OCI-LY3 (cell line): ENCODE measurements at regions not wholly inside any gene's neighbourhood (a gene's known extent, or its start where the extent isn't known, plus 50 kb on each side); places are given as distances from the start of the nearest gene placed in this dataset.

Experiments
- H2AFZ ChIP-seq: fragments of 200-600, 300-600 bp; shearing (Covaris generic); 2 replicates; pipeline ENCODE4 v1.6.0; 2014; ENCODE audit warnings: antibody characterized with exemption, low read depth, low read length
- H3K27ac ChIP-seq: fragments of 200-600, 300-600 bp; sonication (generic); 2 replicates; pipeline ENCODE4 v1.5.1; 2014; ENCODE audit warnings: mild to moderate bottlenecking, low read length, moderate library complexity, mixed read lengths
- H3K27me3 ChIP-seq: fragments of 200-600, 300-600 bp; sonication (generic); 2 replicates; pipeline ENCODE4 v1.6.1; 2014; ENCODE audit warnings: low read depth, low read length, mixed read lengths
- H3K36me3 ChIP-seq: fragments of 200-600, 300-600 bp; sonication (generic); replicated peaks from 2 replicates; pipeline ENCODE3; 2014; ENCODE audit warnings: low read depth, low read length, mixed read lengths
- H3K4me1 ChIP-seq: fragments of 300-600, 200-600 bp; sonication (generic); 2 replicates; pipeline ENCODE4 v1.6.1; 2014; ENCODE audit warnings: low read length, mixed read lengths
- H3K4me2 ChIP-seq: fragments of 200-600, 300-600 bp; sonication (generic); 2 replicates; pipeline ENCODE4 v1.6.1; 2014; ENCODE audit warnings: low read length, mixed read lengths
- H3K4me3 ChIP-seq: fragments of 300-600, 200-600 bp; sonication (generic); 2 replicates; pipeline ENCODE4 v1.5.1; 2014; ENCODE audit warnings: antibody characterized with exemption, mild to moderate bottlenecking, low read length, moderate library complexity
- H3K79me2 ChIP-seq: fragments of 300-600, 200-600 bp; shearing (Covaris generic); 2 replicates; pipeline ENCODE4 v1.6.1; 2014; ENCODE audit warnings: mild to moderate bottlenecking, low read length, mixed read lengths
- H3K9ac ChIP-seq: fragments of 300-600, 200-600 bp; shearing (Covaris generic); 2 replicates; pipeline ENCODE4 v1.6.0; 2014; ENCODE audit warnings: mild to moderate bottlenecking, low read length, moderate library complexity
- H3K9me3 ChIP-seq: fragments of 200-600, 300-600 bp; shearing (Covaris generic); 2 replicates; pipeline ENCODE4 v1.6.1; 2014; ENCODE audit warnings: low read length, mixed read lengths; ENCODE audit not compliant: insufficient read depth
- H4K20me1 ChIP-seq: fragments of 200-600, 300-600 bp; sonication (generic); 2 replicates; pipeline ENCODE4 v1.6.1; 2016; ENCODE audit warnings: low read length, mixed read lengths; ENCODE audit not compliant: insufficient read depth
- CTCF ChIP-seq: fragments of 200-600, 300-600 bp; sonication (generic); IDR thresholded peaks from 2 replicates; pipeline ENCODE4 v1.5.1; 2014; ENCODE audit warnings: antibody characterized with exemption, low read length, low read depth
- EZH2phosphoT487 ChIP-seq: fragments of 200-600 bp; shearing (Covaris generic); IDR thresholded peaks from 2 replicates; pipeline ENCODE4 v1.6.1; 2018; ENCODE audit warnings: antibody characterized with exemption, mixed run types, low read depth

DNA sequence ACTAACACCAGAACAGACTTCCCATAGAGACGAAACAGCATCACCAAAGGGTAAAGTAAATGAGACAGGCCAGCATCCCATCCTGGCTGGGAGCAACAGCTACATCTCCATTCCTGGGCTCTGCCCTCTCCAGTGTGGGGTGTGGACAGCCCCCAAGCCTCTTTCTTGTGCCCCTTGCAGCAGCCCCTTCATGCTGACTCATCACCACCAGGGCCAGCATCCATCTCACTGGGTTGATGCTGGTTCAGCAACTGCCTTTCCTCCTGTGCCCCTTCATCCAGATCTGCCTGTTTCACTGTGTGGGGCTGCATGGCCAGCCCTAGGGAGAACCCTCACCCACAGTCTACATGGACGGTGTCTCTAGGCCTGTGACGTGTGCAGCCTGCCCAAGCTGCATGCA is 569.1 kb upstream of the TBX3 start:
- Histone ChIP-seq H3K9ac (no peak overlapping the region), H4K20me1 (no peaks in the 10 kb centered on the region), H3K9me3 (no peaks in the 10 kb centered on the region), H2AFZ (no peak overlapping the region), H3K79me2 (no peaks in the 10 kb centered on the region), H3K36me3 (no peaks in the 10 kb centered on the region), H3K4me2 (no peak overlapping the region), H3K4me1 (peaks cover 1% of the 10 kb centered on the region; the same call in 1 of the 2 replicates), H3K27ac (no peak overlapping the region), H3K4me3 (no peak overlapping the region), H3K27me3 (0 out of 2 replicates have a peak, but pooled peaks cover 5% of the 10 kb centered on the region)
- TF ChIP-seq EZH2phosphoT487 (no peak), CTCF (no peak)

GRCh38 chr12:115251727-115252126 is 567.8 kb upstream of the TBX3 start:
- Histone ChIP-seq H3K27me3 (0 out of 2 replicates have a peak, but pooled peaks cover 5% of the 10 kb centered on the region), H4K20me1 (no peaks in the 10 kb centered on the region), H3K27ac (no peak overlapping the region), H3K4me2 (no peak overlapping the region), H3K79me2 (no peaks in the 10 kb centered on the region), H3K9ac (no peak overlapping the region), H3K4me3 (no peak overlapping the region), H3K4me1 (peaks cover 7% of the 10 kb centered on the region; the same call in 1 of the 2 replicates), H3K36me3 (no peaks in the 10 kb centered on the region), H2AFZ (no peak overlapping the region), H3K9me3 (no peaks in the 10 kb centered on the region)
- TF ChIP-seq EZH2phosphoT487 (no peak), CTCF (no peak)

DNA sequence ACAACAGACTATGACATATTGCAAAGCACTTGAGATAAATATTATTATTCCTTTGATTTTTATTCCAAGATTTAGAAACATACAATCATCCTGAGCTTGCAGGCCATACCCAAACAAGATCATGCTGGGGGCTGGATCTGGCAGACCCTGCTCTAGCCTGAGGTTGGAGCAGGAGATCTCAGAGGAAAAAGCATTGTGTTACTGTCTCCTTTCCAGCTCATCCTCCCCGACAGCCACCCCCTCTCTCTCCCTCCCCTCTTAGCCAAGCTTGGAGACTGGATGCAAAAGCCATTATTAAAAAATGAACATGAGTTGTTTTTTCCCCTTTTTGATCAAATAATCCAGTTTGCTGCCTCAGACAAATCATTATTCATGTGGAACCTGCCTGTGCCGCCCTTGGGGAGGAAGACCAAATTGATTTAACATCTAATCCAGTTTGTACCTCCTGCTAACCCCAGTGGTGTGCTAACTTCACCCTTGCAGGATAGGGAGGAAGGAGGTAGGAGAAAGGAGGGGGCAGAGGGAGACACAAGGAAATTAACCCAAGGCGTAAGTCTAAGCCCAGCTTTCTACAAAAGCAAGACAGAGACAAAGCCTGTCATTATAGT is 565.8 kb upstream of the TBX3 start:
- H3K27ac ChIP-seq = no peak overlapping the region
- no peaks in the 10 kb centered on the region for H3K9me3 ChIP-seq
- no peaks in the 10 kb centered on the region for H4K20me1 ChIP-seq
- TF ChIP-seq EZH2phosphoT487 (no peak), CTCF (no peak)
- no peaks in the 10 kb centered on the region for H3K79me2 ChIP-seq
- H3K9ac ChIP-seq = no peak overlapping the region
- H2AFZ ChIP-seq = no peak overlapping the region
- 0 out of 2 replicates have a peak, but pooled peaks cover 5% of the 10 kb centered on the region for H3K27me3 ChIP-seq
- no peak overlapping the region for H3K4me3 ChIP-seq
- no peaks in the 10 kb centered on the region for H3K36me3 ChIP-seq
- H3K4me1 ChIP-seq = peaks cover 7% of the 10 kb centered on the region; the same call in 1 of the 2 replicates
- H3K4me2 ChIP-seq = no peak overlapping the region

DNA sequence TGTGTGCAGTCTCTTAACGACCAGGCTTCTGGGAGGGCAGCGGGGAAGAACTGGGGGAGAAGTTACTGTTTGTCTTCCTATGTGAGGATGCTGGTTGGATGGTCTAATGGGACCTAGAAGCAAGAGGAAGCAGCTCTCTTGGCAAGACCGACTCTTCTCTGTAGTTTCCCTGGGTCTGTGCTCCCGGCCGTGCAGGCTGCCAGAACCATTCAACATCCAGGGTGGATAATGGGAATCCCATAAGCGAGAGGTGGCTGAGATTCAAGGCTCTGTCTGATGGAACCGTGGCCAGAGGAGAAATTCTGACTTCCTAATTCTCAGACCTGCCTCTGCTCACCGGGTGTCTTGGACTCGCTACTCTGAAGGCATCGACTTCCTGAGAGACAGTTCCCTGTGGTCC is 561.0 kb upstream of the TBX3 start:
- no peak overlapping the region for H2AFZ ChIP-seq
- H3K36me3 ChIP-seq = no peaks in the 10 kb centered on the region
- H3K9ac ChIP-seq = no peak overlapping the region
- H3K27me3 ChIP-seq = no peaks in the 10 kb centered on the region; the same call in 1 of the 2 replicates
- no peaks in the 10 kb centered on the region for H3K9me3 ChIP-seq
- no peak overlapping the region for H3K27ac ChIP-seq
- no peak overlapping the region for H3K4me3 ChIP-seq
- H4K20me1 ChIP-seq = no peaks in the 10 kb centered on the region
- no peak for TF ChIP-seq EZH2phosphoT487
- no peak for TF ChIP-seq CTCF
- H3K4me1 ChIP-seq = peaks cover 7% of the 10 kb centered on the region; the same call in 1 of the 2 replicates
- H3K4me2 ChIP-seq = no peak overlapping the region
- no peaks in the 10 kb centered on the region for H3K79me2 ChIP-seq
